HG03520 (cell line): ENCODE measurements at regions not wholly inside any gene's neighbourhood (a gene's known extent, or its start where the extent isn't known, plus 50 kb on each side); places are given as distances from the start of the nearest gene placed in this dataset.
"Not testable (repeated sequence)": the region's sequence is repeated elsewhere in the genome, so short reads cannot be mapped to it uniquely, and the experiment has no call there.

ENCODE experiments used
- ATAC-seq: cut with Tn5 transposase; IDR thresholded peaks from one replicate; pipeline ENCODE4 v1.9.1; 2021; ENCODE audit warnings: mild to moderate bottlenecking, moderate library complexity; ENCODE audit not compliant: unreplicated experiment

- ATAC-seq: peak; percentile 39
These were observed 88.9 kb upstream of the NT5E start for GRCh38 chr6:85360794-85361642.

- no peak for ATAC-seq
These were observed 92.2 kb upstream of the NT5E start for GRCh38 chr6:85357651-85358050.

- not testable (repeated sequence) for ATAC-seq
These were observed 93.1 kb upstream of the NT5E start for GRCh38 chr6:85356743-85357142.

GRCh38 chr6:85355816-85356215 lies 94.1 kb upstream of the NT5E start:
- no peak for ATAC-seq

- ATAC-seq: peak; percentile 73
These were observed 94.9 kb upstream of the NT5E start for GRCh38 chr6:85354761-85355618.

GRCh38 chr6:85353012-85353411 lies 96.9 kb upstream of the NT5E start:
- no peak for ATAC-seq

- no peak for ATAC-seq
These were observed 101.2 kb upstream of the NT5E start for GRCh38 chr6:85348643-85349042.

GRCh38 chr6:85347812-85348211 lies 102.1 kb upstream of the NT5E start:
- no peak for ATAC-seq

GRCh38 chr6:85346196-85346595 lies 103.7 kb upstream of the NT5E start:
- no peak for ATAC-seq

- no peak for ATAC-seq
These were observed 104.9 kb upstream of the NT5E start for GRCh38 chr6:85344996-85345395.

GRCh38 chr6:85343428-85343827 lies 106.5 kb upstream of the NT5E start:
- no peak for ATAC-seq

- ATAC-seq: no peak
These were observed 120.7 kb upstream of the NT5E start for GRCh38 chr6:85329196-85329595.

- ATAC-seq: not testable (repeated sequence)
These were observed 124.1 kb upstream of the NT5E start for GRCh38 chr6:85325811-85326210.

- peak; percentile 82 for ATAC-seq
These were observed 126.3 kb upstream of the NT5E start for GRCh38 chr6:85323435-85324040.

- no peak for ATAC-seq
These were observed 127.3 kb upstream of the NT5E start for GRCh38 chr6:85322446-85323105.

GRCh38 chr6:85321906-85322305 lies 128.0 kb upstream of the NT5E start:
- ATAC-seq: no peak

GRCh38 chr6:85314586-85314985 lies 135.3 kb upstream of the NT5E start:
- ATAC-seq: no peak

- no peak for ATAC-seq
These were observed 149.3 kb upstream of the NT5E start for GRCh38 chr6:85300581-85300980.

GRCh38 chr6:85298553-85298952 lies 151.3 kb upstream of the NT5E start:
- ATAC-seq: no peak

- ATAC-seq: no peak
These were observed 158.6 kb upstream of the NT5E start for GRCh38 chr6:85291326-85291725.

GRCh38 chr6:85287654-85288053 lies 162.2 kb upstream of the NT5E start:
- ATAC-seq: no peak
